ENCODE measurements at regions not wholly inside any gene's neighbourhood (a gene's known extent, or its start where the extent isn't known, plus 50 kb on each side); places are given as distances from the start of the nearest gene placed in this dataset.
"Not testable (repeated sequence)": the region's sequence is repeated elsewhere in the genome, so short reads cannot be mapped to it uniquely, and the experiment has no call there.

- DNase-seq = no peak
Measured at GRCh38 chr1:219717536-219717935, 104.6 kb upstream of the ZC3H11B start.

- DNase-seq = no peak
Measured at GRCh38 chr1:219716611-219717114, 103.8 kb upstream of the ZC3H11B start.

GRCh38 chr1:219713981-219714381 is 101.1 kb upstream of the ZC3H11B start:
- DNase-seq = no peak

GRCh38 chr1:219712506-219712905 is 99.6 kb upstream of the ZC3H11B start:
- no peak for DNase-seq

GRCh38 chr1:219710529-219711194 is 97.8 kb upstream of the ZC3H11B start:
- no peak for DNase-seq

- DNase-seq = no peak
Measured at GRCh38 chr1:219708919-219709543, 96.1 kb upstream of the ZC3H11B start.

GRCh38 chr1:219707885-219708284 is 95.0 kb upstream of the ZC3H11B start:
- not testable (repeated sequence) for DNase-seq

- DNase-seq = not testable (repeated sequence)
Measured at GRCh38 chr1:219704331-219704730, 91.4 kb upstream of the ZC3H11B start.

GRCh38 chr1:219703368-219703639 is 90.4 kb upstream of the ZC3H11B start:
- no peak for DNase-seq

GRCh38 chr1:219701476-219701875 is 88.6 kb upstream of the ZC3H11B start:
- no peak for DNase-seq

- DNase-seq = no peak
Measured at GRCh38 chr1:219699870-219700269, 87.0 kb upstream of the ZC3H11B start.

GRCh38 chr1:219697682-219698081 is 84.8 kb upstream of the ZC3H11B start:
- DNase-seq = no peak

- DNase-seq = no peak
Measured at GRCh38 chr1:219692981-219693380, 80.1 kb upstream of the ZC3H11B start.

GRCh38 chr1:219689774-219690173 is 76.9 kb upstream of the ZC3H11B start:
- no peak for DNase-seq

- no peak for DNase-seq
Measured at GRCh38 chr1:219687779-219688178, 74.9 kb upstream of the ZC3H11B start.

GRCh38 chr1:219686171-219686570 is 73.3 kb upstream of the ZC3H11B start:
- no peak for DNase-seq

- no peak for DNase-seq
Measured at GRCh38 chr1:219682788-219683187, 69.9 kb upstream of the ZC3H11B start.

- no peak for DNase-seq
Measured at GRCh38 chr1:219681876-219682275, 69.0 kb upstream of the ZC3H11B start.

- no peak for DNase-seq
Measured at GRCh38 chr1:219676012-219676765, 63.3 kb upstream of the ZC3H11B start.

- no peak for DNase-seq
Measured at GRCh38 chr1:219670426-219671149, 57.7 kb upstream of the ZC3H11B start.

- DNase-seq = no peak
Measured at GRCh38 chr1:219669556-219669955, 56.7 kb upstream of the ZC3H11B start.

- DNase-seq = no peak
Measured at GRCh38 chr1:219669042-219669441, 56.1 kb upstream of the ZC3H11B start.

GRCh38 chr1:219668446-219668845 is 55.5 kb upstream of the ZC3H11B start:
- DNase-seq = no peak
